ENCODE measurements at regions not wholly inside any gene's neighbourhood (a gene's known extent, or its start where the extent isn't known, plus 50 kb on each side); places are given as distances from the start of the nearest gene placed in this dataset.

DNA sequence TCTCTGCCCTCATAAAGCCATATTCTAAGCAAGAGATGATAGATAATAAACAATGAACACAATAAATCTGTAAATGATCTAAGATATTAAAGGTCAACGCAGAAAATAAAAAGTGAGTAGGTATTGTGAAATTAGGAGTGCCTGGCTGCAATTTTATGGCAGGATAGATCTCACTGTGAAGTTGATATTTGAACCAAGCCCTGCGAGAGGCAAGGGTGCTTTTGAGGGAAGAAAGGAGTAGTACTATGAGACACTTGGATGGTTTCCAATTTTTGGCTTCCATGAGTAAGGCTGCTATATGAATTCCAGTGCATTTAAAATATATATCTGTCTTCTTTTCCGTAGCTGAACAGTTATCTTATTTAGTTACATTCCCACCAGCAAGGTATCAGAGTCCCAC is 720.0 kb upstream of the CNTN5 start:
- TF ChIP-seq, protein P1, sequence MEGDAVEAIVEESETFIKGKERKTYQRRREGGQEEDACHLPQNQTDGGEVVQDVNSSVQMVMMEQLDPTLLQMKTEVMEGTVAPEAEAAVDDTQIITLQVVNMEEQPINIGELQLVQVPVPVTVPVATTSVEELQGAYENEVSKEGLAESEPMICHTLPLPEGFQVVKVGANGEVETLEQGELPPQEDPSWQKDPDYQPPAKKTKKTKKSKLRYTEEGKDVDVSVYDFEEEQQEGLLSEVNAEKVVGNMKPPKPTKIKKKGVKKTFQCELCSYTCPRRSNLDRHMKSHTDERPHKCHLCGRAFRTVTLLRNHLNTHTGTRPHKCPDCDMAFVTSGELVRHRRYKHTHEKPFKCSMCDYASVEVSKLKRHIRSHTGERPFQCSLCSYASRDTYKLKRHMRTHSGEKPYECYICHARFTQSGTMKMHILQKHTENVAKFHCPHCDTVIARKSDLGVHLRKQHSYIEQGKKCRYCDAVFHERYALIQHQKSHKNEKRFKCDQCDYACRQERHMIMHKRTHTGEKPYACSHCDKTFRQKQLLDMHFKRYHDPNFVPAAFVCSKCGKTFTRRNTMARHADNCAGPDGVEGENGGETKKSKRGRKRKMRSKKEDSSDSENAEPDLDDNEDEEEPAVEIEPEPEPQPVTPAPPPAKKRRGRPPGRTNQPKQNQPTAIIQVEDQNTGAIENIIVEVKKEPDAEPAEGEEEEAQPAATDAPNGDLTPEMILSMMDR (IDR thresholded peaks at IDR 0.05) = no peak
- TF ChIP-seq EZH2 (IDR thresholded peaks at IDR 0.05) = no peak
